Dedifferentiated amniotic fluid mesenchymal stem cell (primary cell): ENCODE measurements at regions not wholly inside any gene's neighbourhood (a gene's known extent, or its start where the extent isn't known, plus 50 kb on each side); places are given as distances from the start of the nearest gene placed in this dataset.
"Not testable (repeated sequence)": the region's sequence is repeated elsewhere in the genome, so short reads cannot be mapped to it uniquely, and the experiment has no call there.

ENCODE experiments used
- DNase-seq: peaks from one replicate; pipeline ENCODE4 v3.0.0-alpha.2; 2016; ENCODE audit errors: extremely low spot score

DNA sequence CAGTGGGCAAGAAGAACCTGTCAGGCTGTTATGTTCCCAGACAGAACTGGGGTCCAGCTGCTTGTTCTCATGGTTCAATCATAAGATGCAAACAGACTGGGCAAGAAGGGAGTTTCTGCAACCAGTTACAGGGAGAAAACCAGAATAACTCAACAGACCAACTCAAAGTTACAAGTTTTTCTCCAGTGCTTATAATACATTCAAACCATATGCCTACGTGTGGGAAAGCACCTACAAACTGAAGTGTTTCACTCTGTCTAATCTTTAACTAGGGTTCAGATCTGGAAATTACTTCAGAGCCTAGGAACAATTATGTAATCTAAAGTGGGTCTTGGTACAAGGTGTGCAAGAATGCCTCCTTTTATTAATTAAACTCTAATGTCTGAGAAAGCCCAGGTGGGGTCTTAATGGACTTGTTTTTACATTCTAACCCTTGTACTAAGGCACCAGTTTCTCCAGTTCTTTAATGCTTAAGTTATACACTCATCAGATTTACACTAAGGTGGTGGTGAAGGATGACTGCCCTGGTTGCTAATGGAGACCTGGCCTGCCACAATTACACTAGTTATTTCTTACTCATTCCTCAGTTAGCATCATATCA lies 951.9 kb downstream of the TSN start:
- no peak for DNase-seq

DNA sequence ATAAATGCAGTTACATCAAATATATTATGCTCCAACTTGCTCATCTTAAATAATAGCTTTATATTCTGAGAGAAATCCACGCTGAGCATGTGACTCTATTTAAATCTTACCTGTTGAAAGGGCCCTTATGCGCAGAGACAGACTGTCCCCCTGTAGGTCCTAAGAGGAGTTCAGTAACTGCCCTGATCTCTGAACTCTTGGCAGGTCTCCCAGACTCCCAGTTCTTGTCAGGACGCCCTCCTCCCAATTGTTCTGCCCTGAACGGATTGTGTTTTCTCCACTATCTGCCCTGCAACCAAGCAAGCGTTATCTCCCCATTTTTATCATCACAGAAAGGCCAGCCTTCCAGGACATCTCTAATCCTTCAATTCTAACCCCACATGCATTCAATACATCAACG lies 954.6 kb downstream of the TSN start:
- no peak for DNase-seq

DNA sequence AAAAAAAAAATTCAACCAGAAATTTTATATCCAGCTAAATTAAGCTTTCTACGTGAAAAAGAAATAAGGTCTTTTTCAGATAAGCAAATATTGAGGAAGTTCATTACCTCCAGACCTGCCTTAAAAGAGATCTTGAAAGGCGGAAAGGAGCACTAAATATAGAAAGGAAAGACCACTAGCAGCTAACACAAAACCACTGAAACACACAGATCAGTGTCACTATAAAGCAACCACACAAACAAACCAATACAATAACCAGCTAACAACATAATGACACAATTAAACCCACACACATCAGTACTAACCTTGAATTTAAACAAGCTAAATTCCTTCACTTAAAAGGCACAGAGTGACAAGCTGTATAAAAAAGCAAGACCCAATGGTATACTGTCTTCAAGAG lies 958.3 kb downstream of the TSN start:
- no peak for DNase-seq

GRCh38 chr2:122720822-122721221 lies 965.4 kb downstream of the TSN start:
- DNase-seq: not testable (repeated sequence)

DNA sequence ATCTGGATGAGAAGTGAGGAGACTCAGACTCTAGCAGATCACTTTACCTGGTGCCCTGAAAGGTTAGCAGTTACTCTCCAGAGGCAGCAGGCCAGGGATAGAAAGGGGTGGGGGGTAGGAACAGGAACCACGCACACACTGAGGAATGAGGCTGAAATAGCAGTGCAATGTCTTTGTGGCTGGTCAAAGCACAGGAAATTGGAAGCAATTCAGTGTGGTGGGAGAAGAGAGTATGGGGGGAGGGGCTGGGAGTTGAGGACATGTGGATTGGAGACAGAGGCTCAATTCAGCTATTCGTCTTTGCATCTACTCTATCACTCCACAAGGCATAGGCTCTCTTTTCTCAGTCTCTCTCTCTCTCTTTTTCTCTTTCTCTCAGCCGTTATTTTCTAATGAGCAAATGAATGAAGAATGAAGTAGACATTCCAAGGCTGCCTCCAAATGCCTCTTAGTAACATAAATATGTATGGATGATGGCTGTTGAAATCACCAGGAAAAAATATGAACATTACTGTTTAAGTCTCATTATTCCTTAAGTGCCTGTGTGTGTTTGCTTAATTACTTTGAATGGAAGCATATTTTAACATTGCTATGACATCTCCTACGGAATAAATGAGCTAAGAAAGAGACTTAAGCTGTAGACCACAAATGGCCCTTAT lies 979.4 kb downstream of the TSN start:
- DNase-seq: no peak

- DNase-seq: no peak
Measured at GRCh38 chr2:122736279-122736678, 980.8 kb downstream of the TSN start.

DNA sequence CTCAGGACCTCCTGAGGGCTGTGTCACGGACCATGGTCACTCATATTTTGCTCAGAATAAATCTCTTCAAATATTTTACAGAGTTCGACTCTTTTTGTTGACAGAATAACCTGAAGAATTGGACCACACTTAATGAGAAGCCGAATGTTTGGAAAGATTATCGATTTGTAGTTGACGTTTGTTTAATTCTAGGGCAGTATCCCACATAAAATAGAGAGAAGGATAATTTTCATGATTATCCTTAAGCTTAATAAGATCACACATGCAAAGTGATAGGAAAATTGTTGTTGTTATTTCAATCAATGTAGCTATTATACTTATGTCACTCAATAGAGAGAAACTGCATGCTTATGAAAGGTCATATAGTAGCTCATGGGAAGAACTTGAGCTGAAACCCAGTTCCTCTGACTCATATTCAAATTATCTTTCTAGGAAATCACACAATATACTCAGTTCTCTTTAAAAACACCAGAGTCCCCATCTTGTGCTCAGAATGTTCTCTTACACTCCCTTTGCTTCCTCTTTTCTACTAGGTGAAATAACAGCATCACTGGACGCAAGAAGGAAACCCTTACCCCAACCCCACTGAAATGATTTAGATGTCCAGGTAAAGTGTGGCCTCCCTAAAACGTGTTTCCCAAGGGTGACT lies 982.1 kb downstream of the TSN start:
- DNase-seq: no peak

DNA sequence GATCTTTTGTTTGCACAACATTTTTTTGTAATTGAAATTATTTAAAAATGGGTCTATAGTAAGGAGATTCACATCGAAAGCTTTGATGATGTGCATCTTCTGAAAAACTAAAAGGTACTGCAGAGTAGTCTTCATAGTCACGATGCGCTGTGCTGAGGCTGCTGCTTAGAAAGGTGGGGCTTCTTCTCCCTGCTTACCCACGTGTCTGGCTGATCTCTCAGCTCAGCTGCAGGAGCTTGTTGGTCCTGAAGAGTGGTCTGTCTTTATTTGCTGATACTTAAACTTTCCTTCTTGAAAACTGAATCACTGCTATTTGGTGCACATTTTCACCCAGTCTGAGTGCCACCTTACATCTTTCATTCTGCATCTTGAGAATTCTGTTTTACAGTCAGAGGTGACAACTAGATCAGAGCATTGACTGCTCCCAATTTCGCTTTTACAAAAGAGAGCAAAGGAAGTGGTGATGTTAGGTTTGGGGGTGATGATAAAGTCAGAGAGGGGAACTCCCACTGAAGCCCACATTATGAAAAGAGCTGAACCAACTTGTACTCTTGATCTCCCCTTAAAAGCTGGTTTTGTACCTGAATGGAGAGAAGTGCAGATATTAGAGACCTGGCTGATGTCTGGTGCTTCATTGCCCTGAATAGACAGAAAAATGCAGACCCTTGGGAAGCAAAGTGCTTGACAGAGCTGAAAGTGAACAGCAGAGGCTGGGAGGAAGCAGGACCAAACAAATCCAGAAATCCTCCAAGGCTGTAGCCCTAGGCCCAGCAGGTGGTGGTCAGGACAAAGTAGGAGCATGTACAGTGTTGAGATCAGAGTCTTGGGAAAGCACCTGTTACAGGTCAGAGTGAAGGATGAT lies 984.5 kb downstream of the TSN start:
- DNase-seq: no peak

DNA sequence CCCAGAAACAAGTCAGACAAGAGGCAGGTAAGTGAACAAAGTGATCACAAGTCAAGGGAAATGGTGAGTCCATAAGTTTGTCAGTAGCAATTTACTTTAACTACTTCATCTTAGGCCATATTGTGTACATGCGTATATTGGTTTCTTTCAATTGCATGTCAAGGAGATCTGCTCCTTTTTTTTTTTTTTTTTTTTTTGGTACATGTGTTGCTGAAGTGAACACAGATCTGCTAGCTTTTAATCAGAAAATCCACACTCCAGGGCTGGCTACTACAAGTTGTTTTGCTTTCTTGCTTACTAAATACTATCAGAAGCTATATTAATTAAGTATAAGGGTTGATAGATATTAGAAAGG lies 985.1 kb downstream of the TSN start:
- DNase-seq: no peak

DNA sequence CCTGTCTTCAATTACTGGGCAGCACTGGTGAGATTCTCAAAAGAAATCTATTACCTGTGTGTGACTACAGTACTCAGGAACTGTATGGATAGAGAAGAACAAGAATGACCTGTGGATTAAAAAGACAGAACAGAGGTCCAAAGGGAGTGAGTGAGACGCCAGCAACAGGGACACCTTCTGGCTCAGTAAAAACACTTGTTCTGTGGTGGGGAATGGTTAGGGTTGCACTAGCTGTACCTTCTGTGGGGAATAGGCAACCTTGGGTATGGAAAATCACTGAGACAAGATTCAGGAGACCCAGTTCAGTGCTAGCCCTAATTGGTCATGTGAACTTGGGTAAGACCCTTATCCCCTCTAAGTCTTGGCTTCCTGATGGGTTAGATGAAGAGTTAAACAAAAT lies 986.0 kb downstream of the TSN start:
- DNase-seq: no peak

- no peak for DNase-seq
Measured at GRCh38 chr2:122743021-122743675, 987.7 kb downstream of the TSN start.

GRCh38 chr2:122745603-122746002 lies 990.2 kb downstream of the TSN start:
- no peak for DNase-seq

DNA sequence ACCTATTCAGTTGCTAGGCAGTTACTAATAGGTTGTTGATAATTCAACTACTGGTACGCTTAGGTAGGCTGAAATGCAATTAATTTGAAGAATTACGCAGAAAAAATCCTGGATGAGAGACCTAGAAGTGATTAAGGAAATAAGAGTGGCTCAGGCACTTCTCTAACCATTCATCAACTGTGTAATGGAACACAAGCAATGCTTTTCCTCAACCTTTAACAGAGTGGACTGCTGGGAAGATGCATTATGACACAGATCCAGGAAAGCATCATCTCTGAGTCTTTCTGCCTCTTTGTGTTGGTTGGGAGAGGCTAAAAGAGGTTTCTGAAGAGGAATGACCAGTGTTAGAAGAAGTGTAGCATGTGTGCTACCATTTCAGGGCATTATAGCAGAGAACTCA lies 992.2 kb downstream of the TSN start:
- no peak for DNase-seq

DNA sequence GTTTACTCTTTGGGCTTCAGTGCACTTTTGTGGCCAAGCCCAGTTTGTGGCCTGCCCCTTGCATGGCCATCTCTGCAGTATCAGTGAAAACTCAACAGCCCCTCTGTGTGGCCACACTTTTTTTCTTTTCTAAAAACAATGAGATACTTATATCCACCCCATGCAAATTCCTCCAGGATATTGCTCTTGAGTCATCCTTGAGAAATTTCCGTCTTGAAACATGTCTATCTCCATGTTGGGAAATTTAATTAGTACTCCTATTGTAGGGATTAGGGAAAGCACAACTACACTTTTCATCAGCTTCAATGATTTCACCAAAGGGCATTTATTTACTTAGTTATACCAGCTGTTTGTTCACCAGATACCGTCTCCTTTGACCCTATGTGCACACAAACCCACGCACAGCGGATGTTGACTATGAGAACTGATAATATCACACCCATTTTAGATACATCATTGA lies 993.1 kb downstream of the TSN start:
- DNase-seq: no peak

- no peak for DNase-seq
Measured at GRCh38 chr2:122749405-122749804, 994.0 kb downstream of the TSN start.

- DNase-seq: no peak
Measured at GRCh38 chr2:122750095-122750494, 994.6 kb downstream of the TSN start.

DNA sequence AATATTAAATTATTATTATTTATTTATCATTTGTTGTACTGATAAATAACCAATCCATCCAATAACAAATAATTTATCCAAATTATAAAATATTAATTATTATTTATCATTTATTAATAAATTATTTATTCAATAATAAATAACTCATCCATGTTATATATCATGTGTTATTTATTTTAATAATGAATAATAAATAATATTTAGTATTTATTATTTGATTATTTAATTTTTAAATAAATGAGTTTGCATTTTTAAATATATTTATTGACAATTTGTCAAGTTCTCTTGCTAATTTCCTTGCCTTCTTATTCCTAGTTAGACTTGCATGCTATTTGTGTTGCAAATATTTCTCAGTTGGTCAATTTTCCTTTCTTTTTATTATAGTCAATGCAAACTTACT lies 995.4 kb downstream of the TSN start:
- no peak for DNase-seq

- no peak for DNase-seq
Measured at GRCh38 chr2:122753336-122753735, 997.9 kb downstream of the TSN start.

DNA sequence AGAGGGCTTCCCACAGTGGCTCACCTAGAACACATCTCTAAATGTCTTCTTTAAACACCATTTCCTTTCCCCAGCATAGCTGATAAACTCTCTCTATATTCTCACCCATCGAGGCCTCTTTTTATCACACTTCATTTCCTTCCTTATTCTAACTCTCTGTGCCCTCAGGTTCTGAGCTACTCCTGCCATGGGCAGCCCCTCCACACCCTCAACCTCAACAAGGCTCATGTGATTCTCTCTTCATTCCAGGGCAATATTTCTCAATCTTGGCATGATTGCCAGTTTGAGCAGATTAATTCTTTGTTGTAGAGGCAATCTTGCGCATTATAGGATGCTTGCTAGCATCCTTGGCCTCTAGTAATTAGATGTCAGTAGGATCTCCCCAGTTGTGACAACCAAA lies 999.1 kb downstream of the TSN start:
- no peak for DNase-seq

- no peak for DNase-seq
Measured at GRCh38 chr2:122755281-122755780, 999.9 kb downstream of the TSN start.

DNA sequence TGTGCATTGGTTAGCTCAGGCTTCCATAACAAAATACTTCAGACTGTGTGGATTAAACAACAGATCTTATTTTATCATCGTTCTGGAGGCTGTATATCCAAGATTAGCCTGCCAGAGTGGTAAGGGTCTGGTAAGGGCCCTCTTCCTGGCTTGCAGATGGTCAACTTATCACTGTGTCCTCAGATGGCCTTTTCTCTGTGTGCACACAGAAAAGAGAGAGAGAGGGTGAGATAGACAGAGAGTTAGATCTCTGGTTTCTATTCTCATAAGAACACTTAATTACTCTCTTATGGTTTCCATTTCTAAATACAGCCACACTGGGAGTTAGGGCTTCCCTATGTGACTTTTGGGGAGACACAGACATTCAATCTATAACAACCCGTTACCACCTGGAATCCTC lies 1003.5 kb downstream of the TSN start:
- DNase-seq: no peak

DNA sequence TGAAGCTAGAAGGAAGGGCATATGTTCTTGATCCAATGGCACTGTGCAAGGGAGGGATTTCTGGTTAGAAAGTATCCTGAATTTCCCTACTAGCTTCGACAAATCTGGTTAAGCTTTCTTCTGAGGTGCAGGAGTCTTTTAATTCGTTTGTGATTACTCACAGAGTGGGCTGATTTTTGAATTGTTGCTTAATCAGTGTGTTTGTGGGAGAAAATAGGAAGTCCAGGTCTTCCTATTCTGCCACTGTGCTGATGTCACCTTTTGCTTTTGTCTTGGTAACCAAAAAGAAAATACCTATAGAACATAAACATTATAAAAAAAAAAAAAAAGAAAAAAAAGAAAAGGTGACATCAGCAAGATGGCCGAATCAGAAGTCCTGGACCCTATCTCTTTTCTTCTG lies 1008.6 kb downstream of the TSN start:
- no peak for DNase-seq
